ENCODE measurements at regions not wholly inside any gene's neighbourhood (a gene's known extent, or its start where the extent isn't known, plus 50 kb on each side); places are given as distances from the start of the nearest gene placed in this dataset.

GRCh38 chr12:125386652-125387051 is 321.4 kb downstream of the AACS start:
- Histone ChIP-seq H3K4me3 (replicated peaks; ENCODE audit: low read depth, low read length) (no peak overlapping the region), H3K27me3 (replicated peaks; ENCODE audit: control insufficient read depth, insufficient read depth, low read length) (no peaks in the 10 kb centered on the region; the same call in 1 of the 2 replicates), H3K36me3 (ENCODE audit: control insufficient read depth, insufficient read depth, low read length) (no peaks in the 10 kb centered on the region)
- TF ChIP-seq CTCF (IDR thresholded peaks at IDR 0.05; ENCODE audit: insufficient read depth, low read length, poor library complexity, severe bottlenecking), result no peak
- DNase-seq (ENCODE audit: extremely low read depth, insufficient read length), result no peak

- H3K36me3 ChIP-seq (ENCODE audit: control insufficient read depth, insufficient read depth, low read length), result no peaks in the 10 kb centered on the region
- H3K4me3 ChIP-seq (replicated peaks; ENCODE audit: low read depth, low read length), result no peak overlapping the region
- no peak for DNase-seq (ENCODE audit: extremely low read depth, insufficient read length)
- no peak for TF ChIP-seq CTCF (IDR thresholded peaks at IDR 0.05; ENCODE audit: insufficient read depth, low read length, poor library complexity, severe bottlenecking)
- H3K27me3 ChIP-seq (replicated peaks; ENCODE audit: control insufficient read depth, insufficient read depth, low read length), result no peaks in the 10 kb centered on the region; the same call in none of the 2 replicates
These were observed 322.0 kb downstream of the AACS start for GRCh38 chr12:125387206-125387605.

- H3K27me3 ChIP-seq (replicated peaks; ENCODE audit: control insufficient read depth, insufficient read depth, low read length), result no peaks in the 10 kb centered on the region; the same call in none of the 2 replicates
- H3K4me3 ChIP-seq (replicated peaks; ENCODE audit: low read depth, low read length), result no peak overlapping the region
- no peak for DNase-seq (ENCODE audit: extremely low read depth, insufficient read length)
- no peaks in the 10 kb centered on the region for H3K36me3 ChIP-seq (ENCODE audit: control insufficient read depth, insufficient read depth, low read length)
- TF ChIP-seq CTCF (IDR thresholded peaks at IDR 0.05; ENCODE audit: insufficient read depth, low read length, poor library complexity, severe bottlenecking), result no peak
These were observed 323.9 kb downstream of the AACS start for GRCh38 chr12:125389061-125389697.

- H3K27me3 ChIP-seq (replicated peaks; ENCODE audit: control insufficient read depth, insufficient read depth, low read length), result no peaks in the 10 kb centered on the region; the same call in none of the 2 replicates
- TF ChIP-seq CTCF (IDR thresholded peaks at IDR 0.05; ENCODE audit: insufficient read depth, low read length, poor library complexity, severe bottlenecking), result no peak
- no peak overlapping the region for H3K4me3 ChIP-seq (replicated peaks; ENCODE audit: low read depth, low read length)
- H3K36me3 ChIP-seq (ENCODE audit: control insufficient read depth, insufficient read depth, low read length), result no peaks in the 10 kb centered on the region
- no peak for DNase-seq (ENCODE audit: extremely low read depth, insufficient read length)
These were observed 328.3 kb downstream of the AACS start for GRCh38 chr12:125393569-125393968.

- Histone ChIP-seq H3K36me3 (ENCODE audit: control insufficient read depth, insufficient read depth, low read length) (no peaks in the 10 kb centered on the region), H3K27me3 (replicated peaks; ENCODE audit: control insufficient read depth, insufficient read depth, low read length) (no peaks in the 10 kb centered on the region; the same call in none of the 2 replicates), H3K4me3 (replicated peaks; ENCODE audit: low read depth, low read length) (no peak overlapping the region)
- no peak for DNase-seq (ENCODE audit: extremely low read depth, insufficient read length)
- TF ChIP-seq CTCF (IDR thresholded peaks at IDR 0.05; ENCODE audit: insufficient read depth, low read length, poor library complexity, severe bottlenecking), result no peak
These were observed 330.5 kb downstream of the AACS start for GRCh38 chr12:125395583-125396215.

Data from GM06990 (cell line).